Liver (tissue), 8 donors: ENCODE measurements at regions not wholly inside any gene's neighbourhood (a gene's known extent, or its start where the extent isn't known, plus 50 kb on each side); places are given as distances from the start of the nearest gene placed in this dataset.

Experiments
- DNase-seq: peaks from one replicate; pipeline ENCODE4 v3.0.0-alpha.2; 2017; ENCODE audit warnings: low spot score
- H3K27ac ChIP-seq, 2 donors: one replicate each; pipeline ENCODE4 v1.7.0; 2013; ENCODE audit warnings: inconsistent platforms in 2 of 2, low read length in 2 of 2, control low read depth in 1 of 2, low read depth in 1 of 2, mild to moderate bottlenecking in 1 of 2
- H3K27me3 ChIP-seq, 4 donors: one replicate each; pipeline versions ENCODE4 v1.6.1 to v1.7.0; 2013; ENCODE audit warnings: low read length in 3 of 4, inconsistent platforms in 1 of 4, mild to moderate bottlenecking in 1 of 4, moderate library complexity in 1 of 4; ENCODE audit not compliant: control insufficient read depth in 4 of 4, insufficient read depth in 4 of 4
- H3K36me3 ChIP-seq, 4 donors: one replicate each; pipeline versions ENCODE4 v1.6.1 to v1.7.0; 2013; ENCODE audit warnings: low read length in 3 of 4, mild to moderate bottlenecking in 3 of 4, low read depth in 1 of 4, moderate library complexity in 1 of 4; ENCODE audit not compliant: control insufficient read depth in 4 of 4, insufficient read depth in 3 of 4
- H3K4me1 ChIP-seq, 4 donors: one replicate each; pipeline versions ENCODE4 v1.6.1 to v1.7.0; 2013; ENCODE audit warnings: low read length in 3 of 4, mild to moderate bottlenecking in 3 of 4, moderate library complexity in 1 of 4; ENCODE audit not compliant: control insufficient read depth in 4 of 4, insufficient read depth in 4 of 4
- H3K4me3 ChIP-seq, 3 donors: one replicate each; pipeline versions ENCODE4 v1.6.1 to v1.7.0; 2013; ENCODE audit warnings: low read length in 3 of 3, control low read depth in 1 of 3, low read depth in 1 of 3, mild to moderate bottlenecking in 1 of 3
- H3K9ac ChIP-seq, 2 donors: one replicate each; pipeline ENCODE4 v1.7.0; 2013; ENCODE audit warnings: low read length in 2 of 2, mild to moderate bottlenecking in 2 of 2, moderate library complexity in 2 of 2, control low read depth in 1 of 2, low read depth in 1 of 2
- H3K9me3 ChIP-seq, 4 donors: one replicate each; pipeline versions ENCODE4 v1.6.1 to v1.7.0; 2013; ENCODE audit warnings: low read length in 3 of 4; ENCODE audit not compliant: control insufficient read depth in 4 of 4
- ATF3 ChIP-seq: IDR thresholded peaks from 2 replicates; pipeline ENCODE4 v1.6.1; 2016; ENCODE audit warnings: antibody characterized with exemption
- CTCF ChIP-seq: fragments of 150-350 bp; IDR thresholded peaks from 2 replicates; pipeline ENCODE4 v1.5.1; 2017; ENCODE audit warnings: improper control_type of control experiment, low read depth, low read length; ENCODE audit not compliant: missing input control
- EGR1 ChIP-seq, 2 donors: IDR thresholded peaks; 2 replicates each; pipeline ENCODE4 v1.6.1; 2016 to 2018; ENCODE audit warnings: antibody characterized with exemption in 2 of 2, low read depth in 2 of 2
- FOXA1 ChIP-seq: IDR thresholded peaks from 2 replicates; pipeline ENCODE4 v1.6.1; 2016; ENCODE audit warnings: antibody characterized with exemption
- FOXA2 ChIP-seq: IDR thresholded peaks from 2 replicates; pipeline ENCODE4 v1.6.1; 2016; ENCODE audit warnings: antibody characterized with exemption
- GABPA ChIP-seq, 2 donors: IDR thresholded peaks in 1 of 2; conservative IDR thresholded peaks in 1 of 2; 2 replicates each; pipeline ENCODE4 v1.6.1; 2016; ENCODE audit warnings: antibody characterized with exemption in 2 of 2, mild to moderate bottlenecking in 1 of 2, moderate library complexity in 1 of 2
- HNF4A ChIP-seq, 2 donors: conservative IDR thresholded peaks; 2 replicates each; pipeline ENCODE4 v1.6.1; 2016; ENCODE audit warnings: antibody characterized with exemption in 2 of 2, mild to moderate bottlenecking in 2 of 2
- HNF4G ChIP-seq: IDR thresholded peaks from 2 replicates; pipeline ENCODE4 v1.6.1; 2016; ENCODE audit warnings: antibody characterized with exemption
- JUND ChIP-seq, 2 donors: IDR thresholded peaks; 2 replicates each; pipeline ENCODE4 v1.6.1; 2016; ENCODE audit warnings: antibody characterized with exemption in 2 of 2
- MAX ChIP-seq: IDR thresholded peaks from 2 replicates; pipeline ENCODE4 v1.6.1; 2016; ENCODE audit warnings: antibody characterized with exemption
- NR2F2 ChIP-seq: IDR thresholded peaks from 2 replicates; pipeline ENCODE4 v1.6.1; 2016; ENCODE audit warnings: antibody characterized with exemption
- RAD21 ChIP-seq, 2 donors: IDR thresholded peaks; 2 replicates each; pipeline ENCODE4 v1.6.1; 2016; ENCODE audit warnings: antibody characterized with exemption in 2 of 2, mild to moderate bottlenecking in 2 of 2
- REST ChIP-seq: IDR thresholded peaks from 2 replicates; pipeline ENCODE4 v1.6.1; 2016; ENCODE audit warnings: antibody characterized with exemption, mild to moderate bottlenecking
- RXRA ChIP-seq, 2 donors: IDR thresholded peaks; 2 replicates each; pipeline ENCODE4 v1.6.1; 2017 to 2018; ENCODE audit warnings: antibody characterized with exemption in 2 of 2, mild to moderate bottlenecking in 1 of 2
- SP1 ChIP-seq: IDR thresholded peaks from 2 replicates; pipeline ENCODE4 v1.6.1; 2018; ENCODE audit warnings: antibody characterized with exemption, mild to moderate bottlenecking
- TAF1 ChIP-seq: conservative IDR thresholded peaks from 2 replicates; pipeline ENCODE4 v1.6.1; 2016; ENCODE audit warnings: antibody characterized with exemption, mild to moderate bottlenecking
- YY1 ChIP-seq: IDR thresholded peaks from 2 replicates; pipeline ENCODE4 v1.6.1; 2016; ENCODE audit warnings: antibody characterized with exemption, mild to moderate bottlenecking
- ZBTB33 ChIP-seq: IDR thresholded peaks from 2 replicates; pipeline ENCODE4 v1.6.1; 2016; ENCODE audit warnings: antibody characterized with exemption
- WGBS: extraction: QIAGEN DNeasy Blood & Tissue Kit; methylation state at CpG from one replicate; pipeline ENCODE4 v1.1.7; 2013; 5-methylcytosine and 5-hydroxymethylcytosine counted together
- donor health status: healthy.
- donor health status: healthy.
- donor health status: healthy.
- donor health status: healthy.
- donor health status: healthy.

DNA sequence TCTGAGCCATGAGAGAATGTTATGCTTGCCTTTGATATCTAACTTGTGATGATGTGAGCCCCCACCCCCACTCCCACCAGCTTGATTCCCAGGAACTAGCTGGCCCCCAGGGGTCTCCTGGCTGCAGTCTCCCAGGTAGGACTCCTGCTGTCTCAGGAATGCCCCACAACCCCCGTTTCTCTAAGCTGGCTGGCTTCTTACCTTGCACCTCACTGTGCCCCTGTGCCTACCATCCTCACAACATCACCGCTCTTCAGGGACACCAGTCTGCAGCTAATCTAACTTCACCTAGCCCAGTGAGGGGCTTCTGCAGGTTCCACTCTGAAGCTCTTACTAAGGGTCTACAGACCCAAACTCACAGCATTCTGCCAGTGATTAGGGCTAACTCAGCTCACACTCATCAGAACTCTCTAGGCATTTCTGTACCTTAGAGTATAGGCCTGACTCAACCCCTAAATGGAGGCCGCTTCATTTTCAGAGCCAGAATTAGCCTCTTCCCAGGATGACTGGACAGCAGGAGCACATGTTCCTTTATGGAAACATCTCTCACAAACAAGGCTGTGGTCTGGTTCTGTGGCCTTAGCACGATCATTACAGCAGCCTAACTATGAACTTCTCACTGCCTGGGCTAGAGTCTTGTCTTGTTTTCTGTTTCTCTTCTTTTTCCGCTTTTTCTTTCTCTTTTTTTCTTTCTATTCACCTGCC lies 72.8 kb upstream of the IFNG-AS1 start:
- no peak for DNase-seq
- 82% methylated on average over 5 of the region's 5 CpGs for WGBS
- H3K4me1 ChIP-seq, result no peaks in the 10 kb centered on the region
- H3K36me3 ChIP-seq, result no peaks in the 10 kb centered on the region
- TF ChIP-seq REST (no peak), HNF4A (conservative IDR thresholded peaks at IDR 0.05) (no peak), EGR1 (IDR thresholded peaks at IDR 0.05; ENCODE audit: low read depth in 2 of 2) (no peak), YY1 (no peak), ZBTB33 (no peak), NR2F2 (no peak), GABPA (IDR thresholded peaks at IDR 0.05 in 1 of 2, conservative IDR thresholded peaks at IDR 0.05 in 1 of 2) (no peak)
- no peak overlapping the region for H3K9ac ChIP-seq
- no peak overlapping the region for H3K27ac ChIP-seq
- H3K27me3 ChIP-seq, result peaks cover 0 to 20% (median 0%) of the 10 kb centered on the region in 4 donors
- H3K9me3 ChIP-seq, result no peaks in the 10 kb centered on the region
- no peak overlapping the region for H3K4me3 ChIP-seq

- H3K27me3 ChIP-seq, result peaks cover 0 to 14% (median 0%) of the 10 kb centered on the region in 4 donors
- no peak overlapping the region for H3K27ac ChIP-seq
- TF ChIP-seq SP1 (no peak), HNF4A (conservative IDR thresholded peaks at IDR 0.05) (no peak), ZBTB33 (no peak), GABPA (IDR thresholded peaks at IDR 0.05 in 1 of 2, conservative IDR thresholded peaks at IDR 0.05 in 1 of 2) (no peak), RXRA (IDR thresholded peaks at IDR 0.05) (no peak), FOXA1 (no peak), ATF3 (no peak), TAF1 (no peak), EGR1 (IDR thresholded peaks at IDR 0.05; ENCODE audit: low read depth in 2 of 2) (no peak), MAX (no peak), YY1 (no peak), NR2F2 (no peak), REST (no peak), RAD21 (IDR thresholded peaks at IDR 0.05) (no peak), FOXA2 (no peak), JUND (IDR thresholded peaks at IDR 0.05) (no peak), HNF4G (no peak), CTCF (no peak)
- DNase-seq, result no peak
- 76% methylated on average over 4 of the region's 4 CpGs for WGBS
- no peaks in the 10 kb centered on the region for H3K4me1 ChIP-seq
- H3K36me3 ChIP-seq, result no peaks in the 10 kb centered on the region
- H3K9me3 ChIP-seq, result no peaks in the 10 kb centered on the region
- no peak overlapping the region for H3K9ac ChIP-seq
- no peak overlapping the region for H3K4me3 ChIP-seq
Measured at GRCh38 chr12:67917811-67918210, 71.4 kb upstream of the IFNG-AS1 start.
